HG03575 (cell line): ENCODE measurements at regions not wholly inside any gene's neighbourhood (a gene's known extent, or its start where the extent isn't known, plus 50 kb on each side); places are given as distances from the start of the nearest gene placed in this dataset.

Experiments
- ATAC-seq: cut with Tn5 transposase; IDR thresholded peaks from one replicate; pipeline ENCODE4 v1.9.1; 2021; ENCODE audit not compliant: unreplicated experiment, insufficient number of reproducible peaks, low FRiP score; ENCODE audit errors: extremely low read depth

- ATAC-seq: no peak
Measured at GRCh38 chr3:70550723-70551319, 238.4 kb upstream of the MDFIC2 start.

- no peak for ATAC-seq
Measured at GRCh38 chr3:70546679-70547078, 234.2 kb upstream of the MDFIC2 start.

- ATAC-seq: no peak
Measured at GRCh38 chr3:70543493-70543892, 231.1 kb upstream of the MDFIC2 start.

GRCh38 chr3:70539908-70540307, 227.5 kb upstream of the MDFIC2 start:
- no peak for ATAC-seq

- ATAC-seq: no peak
Measured at GRCh38 chr3:70532806-70533205, 220.4 kb upstream of the MDFIC2 start.

GRCh38 chr3:70531838-70532489, 219.5 kb upstream of the MDFIC2 start:
- no peak for ATAC-seq

- ATAC-seq: no peak
Measured at GRCh38 chr3:70531063-70531657, 218.7 kb upstream of the MDFIC2 start.

- no peak for ATAC-seq
Measured at GRCh38 chr3:70530626-70531025, 218.2 kb upstream of the MDFIC2 start.

GRCh38 chr3:70527026-70527425, 214.6 kb upstream of the MDFIC2 start:
- ATAC-seq: no peak

GRCh38 chr3:70519913-70520659, 207.6 kb upstream of the MDFIC2 start:
- ATAC-seq: no peak

- ATAC-seq: no peak
Measured at GRCh38 chr3:70519026-70519425, 206.6 kb upstream of the MDFIC2 start.

GRCh38 chr3:70518356-70518755, 205.9 kb upstream of the MDFIC2 start:
- ATAC-seq: no peak

- no peak for ATAC-seq
Measured at GRCh38 chr3:70517124-70517890, 204.9 kb upstream of the MDFIC2 start.

GRCh38 chr3:70516076-70516475, 203.6 kb upstream of the MDFIC2 start:
- ATAC-seq: no peak

- ATAC-seq: no peak
Measured at GRCh38 chr3:70507486-70507885, 195.0 kb upstream of the MDFIC2 start.

GRCh38 chr3:70506775-70507174, 194.3 kb upstream of the MDFIC2 start:
- no peak for ATAC-seq

- ATAC-seq: no peak
Measured at GRCh38 chr3:70501561-70501960, 189.1 kb upstream of the MDFIC2 start.

GRCh38 chr3:70488816-70489215, 176.4 kb upstream of the MDFIC2 start:
- no peak for ATAC-seq

GRCh38 chr3:70488131-70488530, 175.7 kb upstream of the MDFIC2 start:
- no peak for ATAC-seq
